Nucleus accumbens (tissue), 56 donors: ENCODE measurements at regions not wholly inside any gene's neighbourhood (a gene's known extent, or its start where the extent isn't known, plus 50 kb on each side); places are given as distances from the start of the nearest gene placed in this dataset.
"Not testable (repeated sequence)": the region's sequence is repeated elsewhere in the genome, so short reads cannot be mapped to it uniquely, and the experiment has no call there.

ENCODE experiments used
- DNase-seq, 56 donors: peaks; one replicate each; lab custom pipeline; 2025; lab: John Stamatoyannopoulos, UW

GRCh38 chr2:8587251-8587791, 94.5 kb upstream of the ID2 start:
- DNase-seq: no peak

- no peak for DNase-seq
Observed at GRCh38 chr2:8587920-8588830, 93.7 kb upstream of the ID2 start.

GRCh38 chr2:8588831-8589191, 93.0 kb upstream of the ID2 start:
- DNase-seq: no peak

GRCh38 chr2:8589721-8590120, 92.1 kb upstream of the ID2 start:
- no peak for DNase-seq

- DNase-seq: no peak
Observed at GRCh38 chr2:8590938-8591337, 90.9 kb upstream of the ID2 start.

- no peak for DNase-seq
Observed at GRCh38 chr2:8592736-8593135, 89.1 kb upstream of the ID2 start.

- no peak for DNase-seq
Observed at GRCh38 chr2:8593243-8593642, 88.6 kb upstream of the ID2 start.

GRCh38 chr2:8594731-8595427, 87.0 kb upstream of the ID2 start:
- peak in 1 of 56 donors; percentile 5 for DNase-seq

- no peak for DNase-seq
Observed at GRCh38 chr2:8595428-8595805, 86.4 kb upstream of the ID2 start.

GRCh38 chr2:8595811-8596600, 85.8 kb upstream of the ID2 start:
- no peak for DNase-seq

GRCh38 chr2:8597094-8597493, 84.8 kb upstream of the ID2 start:
- DNase-seq: no peak

GRCh38 chr2:8597559-8598225, 84.2 kb upstream of the ID2 start:
- DNase-seq: no peak

- DNase-seq: no peak
Observed at GRCh38 chr2:8598295-8599165, 83.3 kb upstream of the ID2 start.

GRCh38 chr2:8599421-8600242, 82.2 kb upstream of the ID2 start:
- no peak for DNase-seq

- DNase-seq: no peak
Observed at GRCh38 chr2:8600456-8600855, 81.4 kb upstream of the ID2 start.

GRCh38 chr2:8602809-8603208, 79.0 kb upstream of the ID2 start:
- DNase-seq: no peak

GRCh38 chr2:8603356-8603755, 78.5 kb upstream of the ID2 start:
- not testable (repeated sequence) for DNase-seq

- DNase-seq: no peak
Observed at GRCh38 chr2:8604262-8604661, 77.6 kb upstream of the ID2 start.
